NCI-H2107 treated with DMSO at 0.1 percent for 48 hours (cell line): ENCODE measurements at regions not wholly inside any gene's neighbourhood (a gene's known extent, or its start where the extent isn't known, plus 50 kb on each side); places are given as distances from the start of the nearest gene placed in this dataset.

Source experiments
- DNase-seq: peaks from one replicate; lab custom pipeline; 2025; ENCODE audit not compliant: unreplicated experiment; lab: John Stamatoyannopoulos, UW

DNA sequence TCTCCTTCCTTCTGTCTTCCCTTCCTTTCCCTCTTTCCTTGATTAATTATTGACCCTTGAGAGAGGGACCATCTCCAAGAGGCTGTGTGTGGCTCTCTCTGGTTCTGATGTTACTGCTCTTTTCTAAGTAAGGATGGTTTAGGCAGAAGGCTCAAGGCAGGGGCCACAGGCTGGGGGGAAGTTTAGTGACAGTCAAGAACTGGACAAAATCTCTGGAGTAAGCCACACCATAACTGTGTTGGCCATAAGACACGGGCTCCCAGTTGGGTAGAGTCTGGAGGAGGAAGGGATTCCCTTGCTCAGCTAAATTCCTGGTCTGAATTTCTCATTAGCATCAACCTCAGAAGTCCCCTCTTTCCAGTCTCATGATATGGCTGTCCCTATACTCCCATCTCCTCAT lies 74.7 kb downstream of the BUD13 start:
- no peak for DNase-seq

DNA sequence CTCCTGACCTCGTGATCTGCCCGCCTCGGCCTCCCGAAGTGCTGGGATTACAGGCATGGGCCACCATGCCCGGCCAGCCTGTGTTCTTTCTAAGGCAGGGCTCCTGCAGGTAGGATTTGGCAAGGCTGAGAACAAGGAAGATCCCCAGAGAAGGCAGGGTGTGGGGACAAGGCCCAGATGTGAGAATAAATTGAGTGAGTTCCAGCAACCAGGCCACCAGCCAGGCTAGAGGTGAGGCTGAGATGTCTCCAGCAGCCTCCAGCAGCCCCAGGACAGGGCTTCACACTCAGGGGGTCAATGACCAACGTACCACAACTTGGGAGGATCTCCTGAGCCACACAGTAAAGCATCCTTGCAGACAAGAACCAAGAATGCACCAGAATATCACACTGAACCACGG lies 75.1 kb downstream of the BUD13 start:
- DNase-seq, result no peak

DNA sequence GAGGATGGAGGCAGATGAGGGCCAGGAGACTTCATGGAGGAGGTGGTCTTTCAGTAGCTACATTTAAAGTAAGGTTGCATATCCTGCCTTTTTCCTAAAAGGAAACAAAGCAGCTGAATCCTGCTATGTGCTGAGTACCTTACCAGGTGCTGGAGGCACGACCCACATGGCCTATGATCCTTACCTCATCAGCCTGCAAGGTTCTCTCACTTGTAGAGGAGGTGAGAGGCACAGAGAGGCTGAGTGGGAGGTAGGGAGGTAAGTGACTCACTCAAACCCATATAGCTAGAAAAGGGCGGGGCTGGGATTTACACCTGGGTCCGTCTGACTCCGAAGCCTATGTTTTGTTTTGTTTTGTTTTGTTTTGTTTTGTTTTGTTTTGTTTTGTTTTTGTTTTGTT lies 75.8 kb downstream of the BUD13 start:
- DNase-seq, result no peak

DNA sequence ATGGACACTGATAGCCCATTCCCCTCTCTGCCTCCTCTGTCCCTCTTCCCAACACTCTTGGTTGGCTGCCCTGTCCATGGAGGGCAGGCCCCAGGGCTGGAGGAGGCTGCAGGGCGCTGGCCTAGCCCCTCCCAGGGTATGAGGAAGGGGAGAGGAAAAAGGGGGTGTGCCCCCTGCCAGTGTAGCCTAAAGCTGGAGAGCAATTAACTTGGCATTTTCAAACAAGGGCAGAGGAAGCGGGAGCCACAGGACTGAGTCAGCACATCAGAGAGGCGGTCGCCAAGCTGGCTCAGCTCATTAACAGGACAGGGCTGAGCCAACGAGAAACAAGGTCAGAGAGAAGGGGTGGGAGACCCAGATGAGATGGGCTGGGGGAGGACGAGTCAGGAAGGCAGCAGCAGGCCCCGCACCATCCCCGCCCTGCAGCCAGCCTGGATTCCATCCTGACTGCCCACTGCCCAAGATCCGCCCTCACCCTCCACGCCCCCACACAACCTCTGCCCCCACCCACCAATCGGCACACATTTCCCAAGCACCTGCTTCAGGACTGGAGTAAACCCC lies 76.3 kb downstream of the BUD13 start:
- DNase-seq, result no peak

DNA sequence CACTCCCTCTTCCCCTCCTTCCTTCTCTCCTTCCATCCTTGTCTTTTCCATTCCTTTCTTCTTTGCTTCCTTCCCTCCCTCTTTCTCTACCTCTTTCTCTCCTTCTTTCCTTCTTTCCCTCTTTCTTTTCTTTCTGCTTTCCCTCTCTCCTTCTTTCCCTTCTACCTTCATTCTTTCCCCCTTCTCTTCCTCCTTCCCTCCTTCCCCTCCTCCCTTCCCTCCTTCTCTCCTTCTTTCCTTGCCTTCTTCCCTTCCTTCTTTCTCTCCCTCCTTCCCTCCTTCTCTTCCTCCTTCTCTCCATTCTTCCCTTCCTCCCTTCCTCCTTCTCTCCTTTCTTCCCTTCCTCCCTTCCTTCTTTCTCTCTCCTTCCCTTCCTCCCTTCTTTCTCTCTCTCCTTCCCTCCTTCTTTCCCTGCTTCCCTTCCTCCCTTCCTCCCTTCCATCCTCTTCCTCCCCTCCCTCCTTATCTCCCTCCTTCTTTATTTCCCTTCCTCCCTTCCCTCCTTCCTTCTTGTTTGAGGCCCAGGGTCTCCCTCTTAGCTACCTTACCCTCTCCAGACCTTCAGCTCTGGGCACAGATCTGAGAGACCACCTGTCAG lies 77.0 kb downstream of the BUD13 start:
- no peak for DNase-seq

DNA sequence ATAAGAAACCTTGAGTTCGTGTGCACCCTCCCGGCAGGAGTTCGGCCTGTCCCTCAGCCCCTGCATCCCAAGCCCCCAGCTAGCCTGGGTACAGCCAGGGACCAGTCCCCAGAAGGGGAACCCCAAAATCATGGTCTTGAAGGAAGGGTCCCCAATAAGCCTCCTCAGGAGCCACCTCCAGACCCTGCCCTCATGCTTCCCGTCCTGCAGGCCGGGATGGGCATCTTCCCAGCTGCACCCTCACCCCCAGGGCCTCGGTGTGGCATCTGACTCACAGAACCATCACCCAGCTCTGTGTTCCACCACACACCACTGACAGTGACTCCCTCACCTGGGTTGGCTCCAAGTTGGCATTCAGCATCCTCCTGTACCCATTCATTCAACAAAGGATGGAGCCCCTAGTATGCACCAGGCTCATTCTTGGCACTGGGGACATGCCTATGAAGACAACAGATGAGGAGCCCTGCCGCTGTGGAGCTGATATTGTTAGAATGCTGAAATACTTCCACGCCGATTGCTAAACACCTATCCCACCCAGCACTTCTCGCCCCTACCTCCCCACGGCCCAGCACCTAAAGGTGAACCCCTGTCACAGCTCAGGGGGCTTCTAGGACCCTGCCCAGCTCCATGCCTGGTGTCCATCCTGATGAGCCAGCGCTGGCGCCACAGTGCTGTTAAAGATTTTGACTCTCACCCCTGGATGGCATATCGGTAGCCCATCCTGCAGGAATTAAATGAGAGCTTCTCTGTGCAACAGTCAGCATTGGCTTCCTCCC lies 77.8 kb downstream of the BUD13 start:
- DNase-seq, result no peak

DNA sequence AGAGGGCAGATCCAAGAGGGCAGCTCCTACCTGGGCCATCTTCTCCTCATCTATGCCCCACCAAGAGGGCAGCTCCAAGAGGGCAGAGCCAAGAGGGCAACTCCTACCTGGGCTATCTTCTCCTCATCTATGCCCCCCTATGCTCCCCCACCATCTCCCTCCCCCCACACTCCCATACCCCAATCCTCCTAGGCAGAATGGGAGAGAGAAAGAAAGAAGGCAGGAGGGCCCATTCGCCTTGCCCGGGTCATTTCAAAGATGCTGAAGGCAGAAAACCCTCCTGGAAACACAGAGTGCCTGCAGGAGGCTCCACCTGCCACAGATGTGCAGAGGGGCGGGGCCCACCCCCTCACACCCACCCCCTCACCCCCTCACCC lies 78.5 kb downstream of the BUD13 start:
- DNase-seq, result no peak

DNA sequence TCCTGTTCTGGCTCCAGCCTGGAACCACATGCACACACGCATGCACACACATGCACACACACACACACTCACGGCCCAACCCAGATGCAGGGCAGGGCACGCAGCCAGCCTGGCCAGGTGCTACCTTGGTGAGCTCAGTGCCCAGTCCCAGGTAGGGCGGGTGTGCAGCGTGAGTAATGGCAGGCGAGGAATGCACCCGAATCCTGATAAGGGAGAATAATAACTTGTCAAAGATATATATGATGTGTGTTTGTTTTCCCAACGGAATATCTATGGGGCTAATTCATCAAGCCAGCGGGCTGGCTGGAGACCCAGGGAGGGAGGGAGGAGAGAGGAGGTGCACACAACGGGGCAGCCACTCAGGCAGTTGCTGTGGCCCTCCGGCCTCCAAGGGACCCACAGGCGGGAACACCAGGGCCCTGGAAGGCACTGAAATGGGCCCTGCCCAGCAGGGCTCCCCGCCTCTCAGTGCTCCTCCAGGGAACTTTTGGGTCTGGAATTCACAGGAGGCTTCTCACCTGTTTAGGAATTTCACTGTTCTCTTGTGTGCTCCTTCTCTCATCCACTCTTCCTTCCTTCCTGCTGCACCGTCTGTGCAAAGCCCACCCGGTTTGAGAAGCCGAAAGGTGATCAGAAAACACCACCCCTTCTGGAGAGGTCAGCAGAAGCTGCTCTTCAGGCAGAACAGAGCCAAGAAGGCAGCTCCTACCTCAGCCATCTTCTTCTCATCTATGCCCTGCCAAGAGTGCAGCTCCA lies 79.0 kb downstream of the BUD13 start:
- no peak for DNase-seq

DNA sequence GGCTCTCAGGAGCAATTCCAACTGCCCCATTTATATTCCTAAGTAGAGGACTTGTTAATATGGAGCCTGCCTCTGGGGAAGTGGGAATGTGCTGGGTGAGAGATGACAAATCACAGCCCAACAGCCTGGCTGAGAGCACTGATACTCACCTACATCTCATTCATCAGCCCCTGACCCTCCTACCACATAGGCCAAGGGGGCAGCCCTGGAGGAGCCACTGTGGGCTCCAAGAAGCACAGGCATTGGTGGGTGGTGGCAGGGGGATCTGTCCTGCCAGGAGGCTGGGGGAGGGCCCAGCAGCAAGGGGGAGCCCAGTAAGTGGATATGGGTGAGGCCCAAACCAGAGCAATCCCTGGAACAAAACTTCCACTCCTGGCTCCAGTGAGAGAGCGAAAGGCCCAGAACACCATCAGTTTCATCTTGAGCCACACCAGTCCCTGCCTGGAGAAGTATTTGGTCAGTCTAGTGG lies 79.7 kb downstream of the BUD13 start:
- DNase-seq, result no peak

DNA sequence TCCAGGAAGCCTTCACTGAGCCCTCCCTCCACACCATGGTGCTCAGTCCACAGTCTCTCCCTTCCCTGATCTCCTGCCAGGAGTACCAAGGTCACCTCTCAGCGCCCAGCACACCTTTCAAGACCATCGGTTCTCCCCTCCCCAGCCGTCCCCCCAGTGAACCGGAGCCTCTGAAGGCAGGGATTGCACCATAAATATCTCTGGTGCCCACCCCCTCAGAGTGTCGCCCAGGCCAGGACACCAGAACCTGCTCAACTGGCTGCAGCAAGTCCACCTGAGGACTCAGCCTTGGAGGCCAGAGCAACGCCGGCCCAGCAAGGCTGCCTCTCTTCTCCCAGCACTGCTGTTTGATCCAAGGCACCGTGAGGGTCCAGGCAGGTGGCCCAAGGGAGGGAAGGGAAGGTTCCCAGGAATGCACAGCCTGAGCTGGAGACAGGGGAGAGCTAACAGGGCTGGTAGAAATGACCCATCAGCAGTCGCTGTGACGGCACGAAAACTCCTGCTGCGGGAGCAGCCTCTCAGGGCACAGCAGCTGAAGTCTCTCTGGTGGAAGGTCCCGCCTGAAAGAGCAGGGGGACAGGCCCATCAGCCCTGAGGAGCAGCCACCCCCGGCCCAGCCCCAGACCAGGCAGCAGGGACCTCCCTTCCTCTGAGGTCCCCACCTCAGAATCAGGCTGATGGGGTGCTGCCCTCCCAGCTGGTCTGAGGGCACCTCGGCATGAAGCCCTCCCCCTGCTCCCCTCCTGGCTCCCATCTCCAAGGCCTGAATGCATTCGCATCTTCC lies 80.3 kb downstream of the BUD13 start:
- no peak for DNase-seq

DNA sequence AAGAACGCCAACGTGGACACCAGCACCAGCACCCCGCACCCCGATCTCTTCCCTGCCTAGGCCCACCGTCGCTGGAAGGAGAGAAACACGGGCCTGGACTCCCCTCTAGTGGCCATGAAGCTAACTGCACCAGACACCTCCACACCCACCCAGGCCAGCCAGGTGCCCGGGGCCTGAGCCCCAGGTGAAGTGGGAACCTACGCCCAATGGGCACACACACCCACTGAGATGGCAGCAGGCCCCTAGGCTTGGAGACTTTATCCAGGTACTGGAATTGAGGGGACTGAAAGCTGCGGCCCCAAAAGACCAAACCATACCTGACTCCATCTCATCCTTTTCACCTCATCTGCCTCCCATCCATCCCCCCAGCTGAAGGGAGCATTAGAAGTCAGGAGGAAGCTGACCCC lies 81.0 kb downstream of the BUD13 start:
- peak; percentile 10 for DNase-seq

DNA sequence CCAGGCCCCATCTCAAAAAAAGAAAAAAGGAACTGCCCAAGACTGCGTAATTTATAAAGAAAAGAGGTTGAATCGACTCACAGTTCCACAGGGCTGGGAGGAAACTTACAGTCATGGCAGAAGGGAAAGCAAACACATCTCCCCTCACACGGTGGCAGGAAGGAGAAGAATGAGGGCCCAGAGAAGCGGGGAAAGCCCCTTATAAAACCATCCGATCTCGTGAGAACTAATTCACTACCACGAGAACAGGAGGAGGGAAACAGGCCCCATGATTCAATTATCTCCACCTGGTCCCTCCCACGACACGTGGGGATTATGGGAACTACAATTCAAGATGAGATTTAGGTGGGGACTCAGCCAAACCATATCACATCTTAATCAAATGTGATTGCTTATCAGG lies 82.2 kb downstream of the BUD13 start:
- DNase-seq, result no peak

DNA sequence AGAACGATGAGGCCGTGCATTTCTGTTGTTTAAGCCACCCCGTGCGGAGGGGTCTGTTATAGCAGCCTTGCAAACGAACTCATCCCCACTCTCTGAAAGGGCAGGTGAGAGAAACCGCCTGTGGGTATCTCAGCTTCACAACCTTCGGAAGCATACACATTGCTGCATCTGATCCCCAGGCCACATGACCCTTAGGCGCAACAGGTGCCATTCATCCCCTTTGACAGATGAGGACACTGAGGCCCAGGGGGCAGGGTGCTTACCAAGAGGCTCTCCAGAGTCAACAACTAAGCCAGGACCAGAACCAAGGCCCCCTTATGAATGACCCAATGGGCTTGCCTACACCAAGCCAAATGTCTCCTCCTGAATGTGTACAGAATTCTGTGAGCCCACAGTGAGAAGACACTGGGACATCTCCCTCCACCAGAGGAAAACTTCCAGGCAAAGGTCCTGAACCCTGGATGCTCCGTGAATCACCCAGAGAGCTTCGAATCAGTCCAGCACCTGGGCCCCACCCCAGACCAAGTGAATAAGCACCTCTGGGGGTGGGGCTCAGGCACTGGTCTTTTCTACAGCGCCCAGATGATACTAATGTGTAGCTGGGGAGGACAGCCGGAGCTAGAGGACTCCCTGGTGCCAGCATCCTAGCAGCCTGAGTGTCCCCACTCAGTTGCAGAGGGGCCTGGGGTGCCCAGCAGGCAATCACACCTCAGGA lies 83.2 kb downstream of the BUD13 start:
- no peak for DNase-seq

DNA sequence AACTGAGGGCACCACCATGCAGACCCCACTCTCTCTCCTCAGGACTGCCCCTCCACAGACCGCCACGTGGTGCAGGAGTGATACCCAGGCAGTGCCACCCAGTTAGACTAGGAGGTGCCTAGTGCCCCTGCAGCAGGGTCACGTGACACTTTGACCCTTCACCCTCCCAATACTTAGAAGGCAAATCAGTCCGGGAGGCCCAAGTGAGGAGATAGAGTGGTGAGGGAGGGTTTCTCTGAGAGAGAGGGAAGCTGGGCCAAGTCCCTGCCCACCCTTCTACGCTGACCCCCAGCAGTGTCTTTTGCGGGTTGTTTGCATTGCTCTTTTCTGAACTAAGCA lies 84.6 kb downstream of the BUD13 start:
- no peak for DNase-seq

DNA sequence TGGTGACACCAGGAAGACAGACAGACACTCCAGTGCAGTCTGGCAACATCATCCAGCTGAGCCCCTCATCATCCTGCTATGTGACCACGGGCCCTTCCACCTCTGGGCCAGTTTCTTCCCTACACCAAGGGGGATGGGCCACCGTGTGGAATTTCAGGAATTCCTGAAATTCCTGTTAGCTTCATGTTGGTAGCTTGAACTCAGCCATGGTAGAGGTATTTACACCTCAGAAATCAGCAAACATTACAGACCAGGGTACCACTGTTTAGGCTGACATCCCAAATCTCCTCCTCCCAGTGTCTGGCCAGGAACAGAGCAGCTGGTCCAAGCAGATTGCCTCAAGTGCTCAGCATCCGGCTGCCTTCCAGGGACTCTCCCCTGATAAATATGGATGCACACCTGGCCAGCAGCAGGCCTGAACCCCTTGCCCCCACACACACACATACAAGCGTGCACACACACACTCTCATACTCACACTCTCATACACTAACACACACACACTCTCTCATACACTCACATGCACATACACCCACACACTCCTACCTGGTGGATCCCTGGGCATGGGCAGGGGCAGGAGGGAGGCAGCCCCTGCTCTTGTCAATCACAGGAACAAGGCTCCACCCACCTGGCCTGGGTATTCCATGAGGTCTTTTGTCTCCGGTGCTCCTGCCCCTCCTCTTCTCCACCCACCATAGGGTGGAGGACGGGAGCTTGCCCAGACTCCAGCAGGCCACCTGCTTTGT lies 85.2 kb downstream of the BUD13 start:
- no peak for DNase-seq

DNA sequence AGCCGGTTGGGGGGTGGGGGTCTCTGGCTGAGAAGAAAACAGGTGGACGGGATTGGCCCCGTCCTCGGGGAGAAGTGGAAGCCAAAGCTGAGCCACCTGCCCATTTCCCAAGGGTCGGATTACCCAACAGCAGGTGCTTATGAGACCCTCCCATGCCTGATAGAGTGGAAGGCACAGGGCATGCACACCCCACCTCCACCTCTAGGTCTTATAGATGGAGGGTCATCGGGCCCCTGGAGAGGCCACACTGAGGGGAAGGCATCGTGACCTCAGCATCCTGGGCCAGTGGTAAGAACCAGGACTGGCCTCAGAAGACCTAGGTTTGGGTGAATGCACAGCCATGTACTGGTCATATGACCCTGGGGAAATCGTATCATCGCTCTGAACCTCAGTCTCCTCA lies 85.9 kb downstream of the BUD13 start:
- no peak for DNase-seq

DNA sequence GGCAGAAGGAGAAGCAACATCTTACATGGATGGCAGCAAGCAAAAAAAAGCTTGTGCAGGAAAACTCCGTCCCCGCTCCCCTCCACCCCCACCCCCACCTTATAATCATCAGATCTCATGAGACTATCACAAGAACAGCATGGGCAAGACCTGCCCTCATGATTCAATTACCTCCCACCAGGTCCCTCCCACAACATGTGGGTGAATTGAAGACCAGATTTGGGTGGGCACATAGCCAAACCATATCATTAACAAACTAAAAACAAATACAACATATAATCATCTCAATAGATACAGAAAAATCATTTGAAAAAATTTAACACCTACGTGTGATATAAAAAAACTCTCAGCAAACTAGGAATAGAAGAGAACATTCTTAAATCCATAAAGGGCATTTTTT lies 88.8 kb downstream of the BUD13 start:
- DNase-seq, result no peak

DNA sequence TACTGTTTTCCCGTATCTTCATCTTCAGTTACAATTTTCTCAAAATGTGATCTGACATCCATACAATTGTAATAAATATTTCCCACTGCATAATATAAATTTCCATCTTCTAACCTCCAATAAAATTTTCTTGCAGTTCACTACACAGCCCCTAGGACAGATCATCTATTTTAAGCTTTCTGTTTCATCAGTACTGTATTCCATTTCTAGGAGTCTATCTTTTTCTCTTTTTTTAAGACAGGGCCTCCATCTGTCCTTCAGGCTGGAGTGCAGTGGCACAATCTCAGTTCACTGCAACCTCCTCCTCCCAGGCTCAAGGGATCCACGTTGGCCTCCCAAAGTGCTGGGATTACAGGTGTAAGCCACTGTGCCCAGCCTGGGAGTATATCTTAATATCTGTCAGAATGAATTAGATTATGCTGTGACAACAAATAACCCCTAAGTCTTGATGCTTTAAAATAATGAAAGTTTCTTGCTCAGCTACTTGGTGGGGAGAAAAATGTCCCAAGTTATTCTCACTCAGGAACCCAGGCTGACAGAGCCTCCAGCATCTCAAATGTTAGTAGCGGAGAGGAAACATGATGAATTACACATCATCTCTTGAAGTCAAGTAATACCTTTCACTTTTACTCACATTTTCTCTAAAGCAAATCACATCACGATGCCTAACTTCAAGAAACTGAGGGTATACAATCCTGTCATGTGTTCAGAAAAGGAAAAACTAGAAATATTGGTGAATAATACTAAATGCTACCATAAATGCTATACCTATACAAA lies 92.2 kb downstream of the BUD13 start:
- no peak for DNase-seq

DNA sequence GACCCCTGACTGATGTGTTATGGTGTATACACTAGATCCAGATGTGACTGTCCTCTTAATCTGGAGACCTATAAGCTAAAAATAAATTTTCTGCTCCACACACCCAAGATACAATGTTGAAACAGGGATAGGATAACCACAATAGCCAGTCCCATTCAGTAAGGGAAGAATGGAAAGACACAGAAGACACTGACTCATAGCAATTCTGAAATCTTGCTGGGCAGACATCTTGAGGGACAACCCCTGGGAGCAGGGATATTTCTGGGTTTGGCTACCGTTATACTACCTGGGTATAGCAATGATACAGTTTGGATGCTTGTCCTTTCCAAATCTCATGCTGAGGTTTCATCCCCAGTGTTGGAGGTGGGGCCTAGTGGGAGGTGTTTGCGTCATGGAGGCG lies 93.9 kb downstream of the BUD13 start:
- no peak for DNase-seq
